H1 (cell line): ENCODE measurements at regions not wholly inside any gene's neighbourhood (a gene's known extent, or its start where the extent isn't known, plus 50 kb on each side); places are given as distances from the start of the nearest gene placed in this dataset.

ENCODE experiments used
- CREB1 ChIP-seq: IDR thresholded peaks from 2 replicates; pipeline ENCODE4 v1.6.1; 2012; ENCODE audit warnings: inconsistent platforms
- CTCF ChIP-seq, 3 experiments: IDR thresholded peaks; 1 replicate in 2 of 3; 2 replicates in 1 of 3; pipeline versions ENCODE4 v1.5.1 to v1.6.1; 2011; ENCODE audit warnings: low read length in 3 of 3, mild to moderate bottlenecking in 3 of 3, inconsistent platforms in 2 of 3, low read depth in 1 of 3, moderate library complexity in 1 of 3; ENCODE audit not compliant: insufficient read depth in 1 of 3; ENCODE audit errors: control extremely low read depth in 1 of 3
- EGR1 ChIP-seq: IDR thresholded peaks from 2 replicates; pipeline ENCODE4 v1.6.1; 2011; ENCODE audit warnings: low read depth, low read length, borderline replicate concordance
- EP300 ChIP-seq, 2 experiments: IDR thresholded peaks; 1 replicate in 1 of 2; 2 replicates in 1 of 2; pipeline ENCODE4 v1.6.1; 2011 to 2012; ENCODE audit warnings: low read depth in 2 of 2, low read length in 2 of 2, mild to moderate bottlenecking in 2 of 2, borderline replicate concordance in 1 of 2, inconsistent platforms in 1 of 2, moderate library complexity in 1 of 2
- GTF2F1 ChIP-seq: IDR thresholded peaks from 2 replicates; pipeline ENCODE4 v1.6.1; 2012; ENCODE audit warnings: low read depth, low read length, improper control_type of control experiment, borderline replicate concordance
- JUND ChIP-seq: IDR thresholded peaks from 2 replicates; pipeline ENCODE4 v1.6.1; 2011; ENCODE audit warnings: mild to moderate bottlenecking, improper control_type of control experiment, low read length
- POLR2A ChIP-seq, 2 experiments: IDR thresholded peaks; 1 replicate in 1 of 2; 2 replicates in 1 of 2; pipeline ENCODE4 v1.6.1; 2011; ENCODE audit warnings: low read depth in 2 of 2, low read length in 2 of 2, mild to moderate bottlenecking in 2 of 2; ENCODE audit errors: control extremely low read depth in 1 of 2
- POLR2AphosphoS5 ChIP-seq: IDR thresholded peaks from 2 replicates; pipeline ENCODE4 v1.6.1; 2011; ENCODE audit warnings: low read depth, low read length
- SP1 ChIP-seq: IDR thresholded peaks from 2 replicates; pipeline ENCODE4 v1.6.1; 2011; ENCODE audit warnings: low read depth, low read length
- SP2 ChIP-seq: IDR thresholded peaks from 2 replicates; pipeline ENCODE4 v1.6.1; 2012; ENCODE audit warnings: mild to moderate bottlenecking, low read length, inconsistent platforms
- SRF ChIP-seq: IDR thresholded peaks from 2 replicates; pipeline ENCODE4 v1.6.1; 2011; ENCODE audit warnings: mild to moderate bottlenecking, low read depth, low read length, moderate library complexity
- TCF12 ChIP-seq: IDR thresholded peaks from 2 replicates; pipeline ENCODE4 v1.6.1; 2011; ENCODE audit warnings: low read depth, mild to moderate bottlenecking, low read length
- USF2 ChIP-seq: IDR thresholded peaks from 2 replicates; pipeline ENCODE4 v1.6.1; 2011; ENCODE audit warnings: low read length, improper control_type of control experiment
- ZNF274 ChIP-seq: IDR thresholded peaks from 2 replicates; pipeline ENCODE4 v1.7.0; 2012; ENCODE audit warnings: low read length, borderline replicate concordance; ENCODE audit errors: extremely low read depth

- TF ChIP-seq CTCF (IDR thresholded peaks at IDR 0.05; ENCODE audit: control extremely low read depth in 1 of 3, insufficient read depth in 1 of 3, low read depth in 1 of 3, low read length in 3 of 3) (peak in 2 of 3 experiments; percentile 24 to 26; a peak in 2 of 4 replicates), TCF12 (no peak), SP1 (no peak), JUND (no peak), POLR2A (IDR thresholded peaks at IDR 0.05; ENCODE audit: control extremely low read depth in 1 of 2, low read depth in 2 of 2, low read length in 2 of 2) (no peak), SRF (no peak), POLR2AphosphoS5 (no peak), USF2 (no peak), EP300 (IDR thresholded peaks at IDR 0.05; ENCODE audit: borderline replicate concordance in 1 of 2, low read depth in 2 of 2, low read length in 2 of 2) (no peak), EGR1 (no peak), CREB1 (no peak), GTF2F1 (no peak), ZNF274 (no peak), SP2 (no peak)
These were observed 905.3 kb upstream of the MDGA2 start for GRCh38 chr14:48580692-48581091.
